ENCODE measurements at regions not wholly inside any gene's neighbourhood (a gene's known extent, or its start where the extent isn't known, plus 50 kb on each side); places are given as distances from the start of the nearest gene placed in this dataset.

DNA sequence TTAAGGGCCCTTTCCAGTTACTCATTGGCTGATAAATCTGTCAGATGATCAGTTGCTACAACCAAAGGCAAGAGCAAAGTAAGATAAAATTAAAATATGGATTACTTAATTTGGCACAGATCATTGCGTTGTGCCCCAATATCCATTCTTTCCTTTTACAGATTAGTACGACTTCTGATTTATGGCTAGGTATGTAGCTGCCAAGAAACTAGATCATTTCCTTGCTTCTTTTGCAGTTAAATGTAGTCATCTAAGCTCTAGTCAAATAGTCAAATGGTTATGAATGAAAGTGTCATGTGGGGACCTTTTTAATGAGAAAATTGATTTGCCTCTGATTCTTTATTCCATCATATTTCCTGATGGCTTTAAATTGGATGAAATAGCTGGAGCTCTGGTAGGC lies 1039.9 kb upstream of the FLRT2 start:
- TF ChIP-seq, protein P1, sequence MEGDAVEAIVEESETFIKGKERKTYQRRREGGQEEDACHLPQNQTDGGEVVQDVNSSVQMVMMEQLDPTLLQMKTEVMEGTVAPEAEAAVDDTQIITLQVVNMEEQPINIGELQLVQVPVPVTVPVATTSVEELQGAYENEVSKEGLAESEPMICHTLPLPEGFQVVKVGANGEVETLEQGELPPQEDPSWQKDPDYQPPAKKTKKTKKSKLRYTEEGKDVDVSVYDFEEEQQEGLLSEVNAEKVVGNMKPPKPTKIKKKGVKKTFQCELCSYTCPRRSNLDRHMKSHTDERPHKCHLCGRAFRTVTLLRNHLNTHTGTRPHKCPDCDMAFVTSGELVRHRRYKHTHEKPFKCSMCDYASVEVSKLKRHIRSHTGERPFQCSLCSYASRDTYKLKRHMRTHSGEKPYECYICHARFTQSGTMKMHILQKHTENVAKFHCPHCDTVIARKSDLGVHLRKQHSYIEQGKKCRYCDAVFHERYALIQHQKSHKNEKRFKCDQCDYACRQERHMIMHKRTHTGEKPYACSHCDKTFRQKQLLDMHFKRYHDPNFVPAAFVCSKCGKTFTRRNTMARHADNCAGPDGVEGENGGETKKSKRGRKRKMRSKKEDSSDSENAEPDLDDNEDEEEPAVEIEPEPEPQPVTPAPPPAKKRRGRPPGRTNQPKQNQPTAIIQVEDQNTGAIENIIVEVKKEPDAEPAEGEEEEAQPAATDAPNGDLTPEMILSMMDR (IDR thresholded peaks at IDR 0.05) = no peak
- no peak for TF ChIP-seq POLR2A (IDR thresholded peaks at IDR 0.05)
